Left cardiac atrium (tissue), 4 donors: ENCODE measurements at regions not wholly inside any gene's neighbourhood (a gene's known extent, or its start where the extent isn't known, plus 50 kb on each side); places are given as distances from the start of the nearest gene placed in this dataset.
A peak's percentile ranks its signal among the peaks of the same experiment; 100 is the strongest.

Source experiments
- ATAC-seq, 2 donors: fragments of 200-7000 bp; cut with Tn5 transposase; one replicate each; pipeline ENCODE4 v1.9.1; 2020; ENCODE audit warnings: mild to moderate bottlenecking in 2 of 2, moderate library complexity in 2 of 2
- DNase-seq: peaks from one replicate; pipeline ENCODE4 v3.0.0-alpha.2; 2020
- intact Hi-C, 2 donors: fragments of 100-400 bp; cut with DNase I; formaldehyde crosslinking; loops; one replicate each; pipeline versions ENCODE4 v1.14.1 to v1.15.1; 2022 to 2023
- donor health status: DM: no; HTN: yes; CAD: no.
- donor health status: DM: no; HTN: yes; CAD: no; lungs with severe emphysema.
- donor health status: DM: yes; HTN: yes; CAD: no.
- donor health status: Dilated cardiomyopathy.

GRCh38 chr18:73758446-73758845 lies 389.2 kb downstream of the FBXO15 start:
- intact Hi-C loops = no loop called here
- no peak for DNase-seq
- ATAC-seq = no peak

- no peak for DNase-seq
- no peak for ATAC-seq
- intact Hi-C loops = no loop called here
These were observed 391.2 kb downstream of the FBXO15 start for GRCh38 chr18:73756256-73757091.

GRCh38 chr18:73752965-73753364 lies 394.7 kb downstream of the FBXO15 start:
- intact Hi-C loops = no loop called here
- DNase-seq (no peak), ATAC-seq (no peak)

GRCh38 chr18:73752546-73752945 lies 395.1 kb downstream of the FBXO15 start:
- intact Hi-C loops = no loop called here
- no peak for DNase-seq
- no peak for ATAC-seq

- DNase-seq (no peak), ATAC-seq (no peak)
- intact Hi-C loops = no loop called here
These were observed 397.6 kb downstream of the FBXO15 start for GRCh38 chr18:73750052-73750451.

GRCh38 chr18:73749304-73749703 lies 398.3 kb downstream of the FBXO15 start:
- no peak for ATAC-seq
- no peak for DNase-seq
- intact Hi-C loops = no loop called here

GRCh38 chr18:73748731-73749130 lies 398.9 kb downstream of the FBXO15 start:
- DNase-seq (no peak), ATAC-seq (no peak)
- intact Hi-C loops = no loop called here

GRCh38 chr18:73746101-73746500 lies 401.5 kb downstream of the FBXO15 start:
- DNase-seq = no peak
- ATAC-seq = no peak
- intact Hi-C loops = no loop called here

- intact Hi-C loops = no loop called here
- ATAC-seq = no peak
- DNase-seq = no peak
These were observed 404.7 kb downstream of the FBXO15 start for GRCh38 chr18:73742957-73743356.

GRCh38 chr18:73741946-73742345 lies 405.7 kb downstream of the FBXO15 start:
- intact Hi-C loops = no loop called here
- ATAC-seq = no peak

GRCh38 chr18:73739098-73739497 lies 408.5 kb downstream of the FBXO15 start:
- ATAC-seq = no peak
- DNase-seq = no peak
- intact Hi-C loops = no loop called here

More at GRCh38 chr18:73741946-73742345, 405.7 kb downstream of the FBXO15 start:
- DNase-seq = no peak

GRCh38 chr18:73737990-73738389 lies 409.6 kb downstream of the FBXO15 start:
- no peak for ATAC-seq
- intact Hi-C loops = no loop called here
- no peak for DNase-seq

GRCh38 chr18:73735836-73736235 lies 411.8 kb downstream of the FBXO15 start:
- intact Hi-C loops = no loop called here
- ATAC-seq = no peak
- no peak for DNase-seq

- intact Hi-C loops = no loop called here
- ATAC-seq = no peak
- DNase-seq = no peak
These were observed 413.8 kb downstream of the FBXO15 start for GRCh38 chr18:73733806-73734314.

GRCh38 chr18:73733376-73733775 lies 414.3 kb downstream of the FBXO15 start:
- DNase-seq (no peak), ATAC-seq (no peak)
- intact Hi-C loops = no loop called here

- ATAC-seq = no peak
- DNase-seq = no peak
- intact Hi-C loops = no loop called here
These were observed 419.0 kb downstream of the FBXO15 start for GRCh38 chr18:73728657-73729056.

- no peak for ATAC-seq
- intact Hi-C loops = no loop called here
- no peak for DNase-seq
These were observed 422.7 kb downstream of the FBXO15 start for GRCh38 chr18:73724958-73725357.

GRCh38 chr18:73719611-73720010 lies 428.0 kb downstream of the FBXO15 start:
- DNase-seq (no peak), ATAC-seq (no peak)
- intact Hi-C loops = no loop called here

- intact Hi-C loops = no loop called here
- DNase-seq = no peak
- no peak for ATAC-seq
These were observed 430.1 kb downstream of the FBXO15 start for GRCh38 chr18:73717570-73717969.

GRCh38 chr18:73715210-73715670 lies 432.4 kb downstream of the FBXO15 start:
- ATAC-seq (peak; percentile 83 to 93), DNase-seq (peak; percentile 32)
- intact Hi-C loops = no loop called here

- DNase-seq (no peak), ATAC-seq (no peak)
- intact Hi-C loops = no loop called here
These were observed 433.2 kb downstream of the FBXO15 start for GRCh38 chr18:73714466-73714865.
